ENCODE measurements at regions not wholly inside any gene's neighbourhood (a gene's known extent, or its start where the extent isn't known, plus 50 kb on each side); places are given as distances from the start of the nearest gene placed in this dataset.
A peak's percentile ranks its signal among the peaks of the same experiment; 100 is the strongest.

GRCh38 chr7:122219253-122219865, 75.3 kb upstream of the AASS start:
- no peaks in the 10 kb centered on the region for H3K27me3 ChIP-seq (ENCODE audit: control insufficient read depth in 3 of 3, insufficient read depth in 3 of 3, low read length in 2 of 3)
- H3K27ac ChIP-seq (ENCODE audit: low read depth in 1 of 2, low read length in 1 of 2): no peak overlapping the region
- no peak overlapping the region for H3K4me3 ChIP-seq
- ATAC-seq (ENCODE audit: insufficient read depth, low FRiP score) (no peak), DNase-seq (peak in 2 of 3 donors; percentile 53 to 57)
- no peaks in the 10 kb centered on the region for H3K9me3 ChIP-seq (ENCODE audit: control insufficient read depth in 4 of 4, insufficient read depth in 3 of 4, low read length in 3 of 4)
- TF ChIP-seq CTCF (IDR thresholded peaks at IDR 0.05; ENCODE audit: control extremely low read depth, extremely low read depth): peak; percentile 52
- H3K4me1 ChIP-seq (ENCODE audit: control insufficient read depth in 5 of 5, insufficient read depth in 5 of 5, low read length in 5 of 5): no peaks in the 10 kb centered on the region
- no peaks in the 10 kb centered on the region for H3K36me3 ChIP-seq (ENCODE audit: control insufficient read depth in 4 of 4, insufficient read depth in 4 of 4, low read length in 4 of 4)
- H3K9ac ChIP-seq (ENCODE audit: insufficient read depth in 1 of 2, low read length in 2 of 2): no peak overlapping the region

- Histone ChIP-seq H3K4me3 (no peak overlapping the region), H3K9me3 (ENCODE audit: control insufficient read depth in 4 of 4, insufficient read depth in 3 of 4, low read length in 3 of 4) (no peaks in the 10 kb centered on the region), H3K36me3 (ENCODE audit: control insufficient read depth in 4 of 4, insufficient read depth in 4 of 4, low read length in 4 of 4) (no peaks in the 10 kb centered on the region), H3K27me3 (ENCODE audit: control insufficient read depth in 3 of 3, insufficient read depth in 3 of 3, low read length in 2 of 3) (no peaks in the 10 kb centered on the region), H3K27ac (ENCODE audit: low read depth in 1 of 2, low read length in 1 of 2) (no peak overlapping the region), H3K4me1 (ENCODE audit: control insufficient read depth in 5 of 5, insufficient read depth in 5 of 5, low read length in 5 of 5) (no peaks in the 10 kb centered on the region), H3K9ac (ENCODE audit: insufficient read depth in 1 of 2, low read length in 2 of 2) (no peak overlapping the region)
- no peak for ATAC-seq (ENCODE audit: insufficient read depth, low FRiP score)
- TF ChIP-seq CTCF (IDR thresholded peaks at IDR 0.05; ENCODE audit: control extremely low read depth, extremely low read depth): no peak
- DNase-seq: no peak
- WGBS, 2 donors: 62 to 63% methylated on average over 3 of the region's 3 CpGs
Measured at GRCh38 chr7:122217125-122217524, 73.1 kb upstream of the AASS start.

GRCh38 chr7:122212754-122213153, 68.7 kb upstream of the AASS start:
- ATAC-seq (ENCODE audit: insufficient read depth, low FRiP score) (no peak), DNase-seq (no peak)
- no peak overlapping the region for H3K9ac ChIP-seq (ENCODE audit: insufficient read depth in 1 of 2, low read length in 2 of 2)
- no peak for TF ChIP-seq CTCF (IDR thresholded peaks at IDR 0.05; ENCODE audit: control extremely low read depth, extremely low read depth)
- no peaks in the 10 kb centered on the region for H3K36me3 ChIP-seq (ENCODE audit: control insufficient read depth in 4 of 4, insufficient read depth in 4 of 4, low read length in 4 of 4)
- H3K4me1 ChIP-seq (ENCODE audit: control insufficient read depth in 5 of 5, insufficient read depth in 5 of 5, low read length in 5 of 5): no peaks in the 10 kb centered on the region
- no peak overlapping the region for H3K27ac ChIP-seq (ENCODE audit: low read depth in 1 of 2, low read length in 1 of 2)
- WGBS, 2 donors: 71 to 72% methylated on average over 1 of the region's 1 CpG
- no peaks in the 10 kb centered on the region for H3K27me3 ChIP-seq (ENCODE audit: control insufficient read depth in 3 of 3, insufficient read depth in 3 of 3, low read length in 2 of 3)
- peaks cover 0 to 2% (median 0%) of the 10 kb centered on the region in 4 donors for H3K9me3 ChIP-seq (ENCODE audit: control insufficient read depth in 4 of 4, insufficient read depth in 3 of 4, low read length in 3 of 4)
- no peak overlapping the region for H3K4me3 ChIP-seq

- Histone ChIP-seq H3K36me3 (ENCODE audit: control insufficient read depth in 4 of 4, insufficient read depth in 4 of 4, low read length in 4 of 4) (no peaks in the 10 kb centered on the region), H3K4me1 (ENCODE audit: control insufficient read depth in 5 of 5, insufficient read depth in 5 of 5, low read length in 5 of 5) (no peaks in the 10 kb centered on the region), H3K9ac (ENCODE audit: insufficient read depth in 1 of 2, low read length in 2 of 2) (no peak overlapping the region), H3K27ac (ENCODE audit: low read depth in 1 of 2, low read length in 1 of 2) (no peak overlapping the region), H3K9me3 (ENCODE audit: control insufficient read depth in 4 of 4, insufficient read depth in 3 of 4, low read length in 3 of 4) (peaks cover 0 to 6% (median 5%) of the 10 kb centered on the region in 4 donors), H3K27me3 (ENCODE audit: control insufficient read depth in 3 of 3, insufficient read depth in 3 of 3, low read length in 2 of 3) (no peaks in the 10 kb centered on the region), H3K4me3 (no peak overlapping the region)
- ATAC-seq (ENCODE audit: insufficient read depth, low FRiP score): no peak
- TF ChIP-seq CTCF (IDR thresholded peaks at IDR 0.05; ENCODE audit: control extremely low read depth, extremely low read depth): no peak
- DNase-seq: no peak
- 85 to 89% methylated on average over 2 of the region's 2 CpGs for WGBS, 2 donors
Measured at GRCh38 chr7:122211362-122211761, 67.3 kb upstream of the AASS start.
